CD14-positive monocyte (primary cell): ENCODE measurements at regions not wholly inside any gene's neighbourhood (a gene's known extent, or its start where the extent isn't known, plus 50 kb on each side); places are given as distances from the start of the nearest gene placed in this dataset.

Source experiments
- DNase-seq, 3 donors: peaks; one replicate each; pipeline ENCODE4 v3.0.0-alpha.2; 2011 to 2022
- H2AFZ ChIP-seq: 2 replicates; pipeline ENCODE4 v1.6.0; 2012; ENCODE audit warnings: mild to moderate bottlenecking, low read depth, low read length, inconsistent platforms; ENCODE audit not compliant: insufficient read depth, poor library complexity, severe bottlenecking
- H3K27ac ChIP-seq, 2 donors: 1 replicate in 1 of 2; 2 replicates in 1 of 2; pipeline ENCODE4 v1.5.1; 2012 to 2013; ENCODE audit warnings: low read length in 2 of 2, control low read depth in 1 of 2, inconsistent platforms in 1 of 2, low read depth in 1 of 2, mild to moderate bottlenecking in 1 of 2
- H3K27me3 ChIP-seq, 2 donors: one replicate each; pipeline versions ENCODE4 v1.6.0 to v1.6.1; 2011 to 2013; ENCODE audit warnings: low read length in 2 of 2; ENCODE audit not compliant: control insufficient read depth in 2 of 2, insufficient read depth in 2 of 2
- H3K36me3 ChIP-seq, 2 donors: replicated peaks in 1 of 2; 1 replicate in 1 of 2; 2 replicates in 1 of 2; pipeline versions ENCODE4 v1.5.1 to v1.6.1; 2012 to 2013; ENCODE audit warnings: low read length in 2 of 2, control low read depth in 1 of 2, inconsistent platforms in 1 of 2, mild to moderate bottlenecking in 1 of 2; ENCODE audit not compliant: insufficient read depth in 2 of 2, control insufficient read depth in 1 of 2
- H3K4me1 ChIP-seq, 2 donors: 1 replicate in 1 of 2; 2 replicates in 1 of 2; pipeline versions ENCODE4 v1.5.1 to v1.6.1; 2012 to 2013; ENCODE audit warnings: low read length in 2 of 2, control low read depth in 1 of 2, inconsistent platforms in 1 of 2, mild to moderate bottlenecking in 1 of 2, moderate library complexity in 1 of 2; ENCODE audit not compliant: insufficient read depth in 2 of 2, control insufficient read depth in 1 of 2
- H3K4me2 ChIP-seq: replicated peaks from 2 replicates; pipeline ENCODE3; 2012; ENCODE audit warnings: low read length, moderate library complexity, mild to moderate bottlenecking; ENCODE audit not compliant: poor library complexity, severe bottlenecking; ENCODE audit errors: extremely low read depth
- H3K4me3 ChIP-seq, 3 experiments: fragments of 200-600 bp in 1 of 3; sonication (generic) in 1 of 3; replicated peaks in 1 of 3; 1 replicate in 2 of 3; 2 replicates in 1 of 3; pipeline ENCODE4 v1.5.1; 2011 to 2013; ENCODE audit warnings: low read length in 3 of 3, mild to moderate bottlenecking in 3 of 3, control low read depth in 2 of 3, low read depth in 2 of 3, inconsistent platforms in 1 of 3, moderate library complexity in 1 of 3
- H3K79me2 ChIP-seq: 2 replicates; pipeline ENCODE4 v1.6.0; 2012; ENCODE audit warnings: mild to moderate bottlenecking, control low read depth, inconsistent platforms, low read length, moderate library complexity; ENCODE audit not compliant: insufficient read depth
- H3K9ac ChIP-seq: 2 replicates; pipeline ENCODE4 v1.6.0; 2017; ENCODE audit warnings: low read length, mild to moderate bottlenecking; ENCODE audit not compliant: insufficient read depth, poor library complexity, severe bottlenecking
- H3K9me3 ChIP-seq, 2 donors: replicated peaks in 1 of 2; 1 replicate in 1 of 2; 2 replicates in 1 of 2; pipeline versions ENCODE4 v1.5.1 to v1.6.1; 2012 to 2013; ENCODE audit warnings: low read length in 2 of 2, control low read depth in 1 of 2; ENCODE audit not compliant: control insufficient read depth in 1 of 2, insufficient read depth in 1 of 2
- H4K20me1 ChIP-seq: 2 replicates; pipeline ENCODE4 v1.6.0; 2012; ENCODE audit warnings: mild to moderate bottlenecking, low read length, control low read depth, moderate library complexity; ENCODE audit not compliant: insufficient read depth
- H3K27ac Mint-ChIP-seq, 7 donors: one replicate each; pipeline ENCODE4 v1.8.0; 2020; ENCODE audit warnings: mild to moderate bottlenecking in 7 of 7, mixed read lengths in 7 of 7, moderate library complexity in 6 of 7, inconsistent platforms in 2 of 7
- H3K27me3 Mint-ChIP-seq, 3 donors: one replicate each; pipeline ENCODE4 v1.8.0; 2021 to 2022; ENCODE audit warnings: low read depth in 3 of 3, mild to moderate bottlenecking in 3 of 3, mixed read lengths in 3 of 3, moderate library complexity in 3 of 3, inconsistent platforms in 1 of 3
- H3K36me3 Mint-ChIP-seq, 2 donors: one replicate each; pipeline ENCODE4 v1.8.0; 2020; ENCODE audit warnings: mixed read lengths in 2 of 2, inconsistent platforms in 1 of 2, mild to moderate bottlenecking in 1 of 2
- H3K4me1 Mint-ChIP-seq: one replicate; pipeline ENCODE4 v1.8.0; 2020; ENCODE audit warnings: mild to moderate bottlenecking, mixed read lengths
- H3K4me3 Mint-ChIP-seq, 2 donors: one replicate each; pipeline ENCODE4 v1.8.0; 2020; ENCODE audit warnings: mild to moderate bottlenecking in 2 of 2, mixed read lengths in 2 of 2, moderate library complexity in 1 of 2
- H3K9me3 Mint-ChIP-seq, 7 donors: one replicate each; pipeline ENCODE4 v1.8.0; 2020 to 2022; ENCODE audit warnings: mixed read lengths in 7 of 7, mild to moderate bottlenecking in 6 of 7, moderate library complexity in 6 of 7, inconsistent platforms in 2 of 7
- WGBS: methylation state at CpG from one replicate; pipeline ENCODE4 v1.1.5; 2013; ENCODE audit warnings: missing lambda C conversion rate; ENCODE audit not compliant: insufficient coverage; 5-methylcytosine and 5-hydroxymethylcytosine counted together
- intact Hi-C, 2 donors: fragments of 100-400 bp; cut with micrococcal nuclease; formaldehyde crosslinking; loops; one replicate each; pipeline versions ENCODE4 v1.15.0 to v1.15.1; 2023
- TF ChIP-seq, protein P1 (sequence below): fragments of 200-600 bp; IDR thresholded peaks from one replicate; pipeline ENCODE4 v1.8.0; 2022; ENCODE audit warnings: antibody characterized with exemption, mild to moderate bottlenecking

DNA sequence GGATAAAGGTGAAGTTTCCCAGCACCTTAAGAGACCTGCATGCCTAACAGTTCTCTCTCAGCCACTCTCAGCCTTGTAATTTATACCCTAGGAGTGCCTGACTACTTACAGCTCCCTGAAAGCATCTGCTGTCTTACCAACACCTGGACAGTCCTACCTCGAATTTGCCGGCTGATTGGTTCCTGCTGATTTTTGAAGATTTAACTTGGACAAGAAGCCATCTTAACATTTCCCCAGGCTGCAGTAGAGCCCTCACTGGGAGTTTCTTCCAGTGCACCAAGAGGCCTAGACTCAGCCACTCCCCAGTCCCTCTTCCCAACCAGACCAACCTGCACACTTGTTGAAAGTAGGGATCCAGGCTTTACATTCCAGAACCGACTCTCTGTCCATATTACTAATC is 174.5 kb downstream of the LINC00237 start:
- no peak overlapping the region for H2AFZ ChIP-seq
- H3K4me1 Mint-ChIP-seq = no peaks in the 10 kb centered on the region
- H3K9me3 ChIP-seq = no peaks in the 10 kb centered on the region
- peaks cover 0 to 1% (median 0%) of the 10 kb centered on the region in 7 donors for H3K9me3 Mint-ChIP-seq
- intact Hi-C loops = no loop called here
- WGBS = 80% methylated on average over 1 of the region's 3 CpGs
- no peak for DNase-seq
- no peak overlapping the region for H3K27ac ChIP-seq
- H3K27me3 ChIP-seq = no peaks in the 10 kb centered on the region
- no peak overlapping the region for H3K4me3 Mint-ChIP-seq
- H3K27ac Mint-ChIP-seq = no peak overlapping the region
- H3K4me3 ChIP-seq = no peak overlapping the region
- TF ChIP-seq, protein P1, sequence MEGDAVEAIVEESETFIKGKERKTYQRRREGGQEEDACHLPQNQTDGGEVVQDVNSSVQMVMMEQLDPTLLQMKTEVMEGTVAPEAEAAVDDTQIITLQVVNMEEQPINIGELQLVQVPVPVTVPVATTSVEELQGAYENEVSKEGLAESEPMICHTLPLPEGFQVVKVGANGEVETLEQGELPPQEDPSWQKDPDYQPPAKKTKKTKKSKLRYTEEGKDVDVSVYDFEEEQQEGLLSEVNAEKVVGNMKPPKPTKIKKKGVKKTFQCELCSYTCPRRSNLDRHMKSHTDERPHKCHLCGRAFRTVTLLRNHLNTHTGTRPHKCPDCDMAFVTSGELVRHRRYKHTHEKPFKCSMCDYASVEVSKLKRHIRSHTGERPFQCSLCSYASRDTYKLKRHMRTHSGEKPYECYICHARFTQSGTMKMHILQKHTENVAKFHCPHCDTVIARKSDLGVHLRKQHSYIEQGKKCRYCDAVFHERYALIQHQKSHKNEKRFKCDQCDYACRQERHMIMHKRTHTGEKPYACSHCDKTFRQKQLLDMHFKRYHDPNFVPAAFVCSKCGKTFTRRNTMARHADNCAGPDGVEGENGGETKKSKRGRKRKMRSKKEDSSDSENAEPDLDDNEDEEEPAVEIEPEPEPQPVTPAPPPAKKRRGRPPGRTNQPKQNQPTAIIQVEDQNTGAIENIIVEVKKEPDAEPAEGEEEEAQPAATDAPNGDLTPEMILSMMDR = no peak
- no peaks in the 10 kb centered on the region for H3K79me2 ChIP-seq
- H3K36me3 Mint-ChIP-seq = no peaks in the 10 kb centered on the region
- no peak overlapping the region for H3K9ac ChIP-seq
- H3K27me3 Mint-ChIP-seq = peaks cover 1 to 11% (median 2%) of the 10 kb centered on the region in 3 donors
- H4K20me1 ChIP-seq = no peaks in the 10 kb centered on the region
- H3K4me1 ChIP-seq = no peaks in the 10 kb centered on the region
- no peak overlapping the region for H3K4me2 ChIP-seq
- no peaks in the 10 kb centered on the region for H3K36me3 ChIP-seq

DNA sequence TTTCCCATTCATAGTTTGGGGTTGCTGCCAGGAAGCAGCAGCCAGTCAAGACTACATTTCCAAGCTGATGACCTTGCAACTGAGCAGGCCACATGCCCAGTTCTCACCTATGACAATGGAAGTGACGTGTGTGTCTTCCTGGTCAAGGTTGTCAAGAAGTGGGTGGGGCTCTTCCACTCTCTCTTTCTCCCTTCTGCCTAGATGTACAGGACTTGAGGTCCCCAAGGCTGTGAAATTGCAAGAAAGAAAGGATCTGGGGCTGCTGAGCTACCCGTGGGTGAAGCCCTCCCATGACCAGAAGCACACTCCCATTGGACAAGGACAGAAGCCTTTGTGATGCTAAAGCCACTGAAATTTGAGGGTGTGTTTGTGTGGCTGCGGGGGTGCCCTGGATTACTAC is 175.1 kb downstream of the LINC00237 start:
- WGBS = no CpG with 5 or more reads among the region's 3 CpGs
- Histone ChIP-seq H4K20me1 (no peaks in the 10 kb centered on the region), H3K27ac (no peak overlapping the region), H3K4me1 (no peaks in the 10 kb centered on the region), H3K36me3 (no peaks in the 10 kb centered on the region), H3K4me3 (no peak overlapping the region), H3K79me2 (no peaks in the 10 kb centered on the region), H2AFZ (no peak overlapping the region), H3K9ac (no peak overlapping the region), H3K27me3 (no peaks in the 10 kb centered on the region), H3K9me3 (no peaks in the 10 kb centered on the region), H3K4me2 (no peak overlapping the region)
- intact Hi-C loops = no loop called here
- Mint-ChIP-seq H3K4me3 (no peak overlapping the region), H3K27ac (no peak overlapping the region), H3K27me3 (peaks cover 0 to 6% (median 1%) of the 10 kb centered on the region in 3 donors), H3K4me1 (no peaks in the 10 kb centered on the region), H3K36me3 (no peaks in the 10 kb centered on the region), H3K9me3 (peaks cover 0 to 1% (median 0%) of the 10 kb centered on the region in 7 donors)
- DNase-seq = no peak
- TF ChIP-seq, protein P1 = no peak
